ENCODE measurements at regions not wholly inside any gene's neighbourhood (a gene's known extent, or its start where the extent isn't known, plus 50 kb on each side); places are given as distances from the start of the nearest gene placed in this dataset.

DNA sequence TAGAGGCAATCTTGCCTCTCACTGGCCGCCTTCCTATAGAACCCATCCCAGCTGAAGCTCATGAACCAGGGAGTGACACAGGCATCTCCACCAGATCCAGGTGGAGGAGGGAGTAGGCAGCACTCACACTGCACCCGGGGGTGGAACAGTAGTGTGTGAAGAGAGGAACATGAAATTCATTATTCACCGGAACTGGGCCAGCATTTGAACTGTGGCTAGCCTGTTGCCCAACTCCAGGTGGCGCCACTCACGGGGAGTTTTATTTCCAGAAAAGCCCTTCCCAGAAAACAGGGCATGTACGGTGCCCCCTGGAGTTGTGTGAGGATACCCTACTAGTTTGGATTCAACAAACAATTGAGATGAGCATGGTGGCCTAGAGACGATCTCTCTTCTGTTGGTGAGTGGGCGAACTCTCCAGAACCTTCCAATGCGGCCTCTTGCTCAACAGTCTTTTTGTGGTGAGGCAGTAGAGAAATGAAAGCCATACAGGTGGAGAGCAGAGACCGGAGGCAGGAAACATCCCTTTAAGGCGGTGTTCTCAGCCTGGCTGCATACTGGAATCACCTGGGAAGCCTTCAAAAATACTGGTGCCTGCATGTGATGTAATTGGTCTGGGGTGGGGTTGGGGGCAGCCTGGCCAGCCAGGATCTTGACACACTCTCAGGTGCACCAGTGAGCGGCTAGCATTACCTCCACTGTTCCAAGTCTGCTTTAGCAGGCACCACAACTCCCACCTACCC is 73.5 kb upstream of the NEDD4L start:
- no peak overlapping the region for H3K27ac Mint-ChIP-seq
- H3K9me3 Mint-ChIP-seq: no peaks in the 10 kb centered on the region
- DNase-seq: no peak
- no peak overlapping the region for H3K4me3 Mint-ChIP-seq
- H3K36me3 Mint-ChIP-seq (ENCODE audit: low read depth): no peaks in the 10 kb centered on the region
- POLR2A ChIA-PET: no interaction called here
- CTCF ChIA-PET: no interaction called here
- peaks cover 12% of the 10 kb centered on the region for H3K4me1 Mint-ChIP-seq
- H3K27me3 Mint-ChIP-seq: peaks cover 16% of the 10 kb centered on the region

DNA sequence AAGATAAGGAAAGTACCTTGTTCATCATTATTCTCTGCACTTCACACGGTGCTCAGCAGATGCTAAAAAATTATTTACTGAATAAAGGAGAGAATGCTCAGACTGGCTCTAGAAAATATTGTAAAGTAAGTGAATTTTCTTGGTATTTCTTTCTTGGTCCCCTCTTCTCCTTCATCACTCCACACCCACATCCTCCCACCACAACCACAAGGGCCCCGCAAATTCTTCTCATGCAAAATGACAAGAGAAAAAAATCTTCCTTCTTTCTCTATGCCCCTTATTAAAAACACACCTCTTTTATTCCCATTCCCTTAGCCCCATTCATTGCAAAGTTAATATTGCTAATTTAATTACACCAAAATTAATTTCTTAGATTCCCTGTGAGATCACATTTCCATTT is 74.2 kb upstream of the NEDD4L start:
- ChIA-PET CTCF (interaction anchor here (1.2 kb wide), 1 partner anchor 12 kb away, joined by 3 read pairs; no protein-coding TSS in a partner anchor), POLR2A (no interaction called here)
- peaks cover 12% of the 10 kb centered on the region for H3K4me1 Mint-ChIP-seq
- no peak for DNase-seq
- H3K9me3 Mint-ChIP-seq: no peaks in the 10 kb centered on the region
- no peaks in the 10 kb centered on the region for H3K36me3 Mint-ChIP-seq (ENCODE audit: low read depth)
- no peak overlapping the region for H3K4me3 Mint-ChIP-seq
- peaks cover 12% of the 10 kb centered on the region for H3K27me3 Mint-ChIP-seq
- no peak overlapping the region for H3K27ac Mint-ChIP-seq

DNA sequence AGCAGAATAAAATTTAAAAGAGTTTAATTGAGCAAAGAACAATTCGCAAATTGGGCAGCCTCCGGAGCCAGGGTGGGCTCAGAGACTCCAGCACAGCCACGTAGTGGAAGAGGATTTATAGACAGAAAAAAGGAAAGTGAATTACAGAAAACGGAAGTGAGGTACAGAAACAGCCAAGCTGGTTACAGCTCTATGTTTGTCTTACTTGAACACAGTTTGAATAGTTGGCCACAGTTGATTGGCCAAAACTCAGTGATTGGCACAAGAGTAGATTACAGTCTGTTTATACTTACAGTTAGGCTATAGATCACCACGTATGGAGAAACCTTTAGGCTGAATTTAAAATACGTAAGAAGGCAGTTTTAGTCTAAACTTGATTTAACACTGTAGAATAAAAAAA is 78.8 kb upstream of the NEDD4L start:
- CTCF ChIA-PET: no interaction called here
- H3K4me1 Mint-ChIP-seq: peaks cover 11% of the 10 kb centered on the region
- no peaks in the 10 kb centered on the region for H3K36me3 Mint-ChIP-seq (ENCODE audit: low read depth)
- no peak for DNase-seq
- POLR2A ChIA-PET: no interaction called here
- no peaks in the 10 kb centered on the region for H3K9me3 Mint-ChIP-seq
- H3K4me3 Mint-ChIP-seq: no peak overlapping the region
- H3K27ac Mint-ChIP-seq: no peak overlapping the region
- peaks cover 17% of the 10 kb centered on the region for H3K27me3 Mint-ChIP-seq

DNA sequence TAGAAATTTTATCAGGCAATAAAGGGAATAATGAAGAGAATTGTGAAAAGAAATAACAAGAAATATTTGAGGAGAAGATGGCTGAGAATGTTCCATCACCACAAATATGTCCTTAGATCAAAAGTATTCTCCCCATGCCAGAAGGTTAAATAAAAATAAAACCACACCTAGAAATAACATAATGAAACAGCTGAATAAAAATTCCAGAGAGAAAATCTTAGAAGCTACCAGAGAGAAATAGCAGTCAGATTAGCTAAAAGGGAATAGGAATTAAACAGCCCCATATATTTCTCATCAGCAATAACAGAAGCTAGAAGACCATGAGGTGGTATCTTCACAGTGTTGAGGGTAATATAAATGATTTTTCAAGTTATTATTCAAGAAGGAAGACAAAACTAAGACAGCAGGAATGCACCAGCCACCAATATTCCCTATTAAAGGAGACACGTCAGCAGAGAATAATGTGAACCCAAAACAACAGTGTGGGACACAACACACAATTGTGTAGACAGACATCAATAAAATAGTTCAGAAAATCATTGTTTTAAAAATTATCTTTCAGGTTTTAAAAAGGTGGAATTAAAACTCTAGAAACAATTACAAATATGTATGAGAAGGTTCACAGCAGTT is 82.0 kb upstream of the NEDD4L start:
- no peaks in the 10 kb centered on the region for H3K4me1 Mint-ChIP-seq
- DNase-seq: no peak
- peaks cover 33% of the 10 kb centered on the region for H3K27me3 Mint-ChIP-seq
- H3K27ac Mint-ChIP-seq: no peak overlapping the region
- ChIA-PET CTCF (no interaction called here), POLR2A (no interaction called here)
- no peak overlapping the region for H3K4me3 Mint-ChIP-seq
- H3K9me3 Mint-ChIP-seq: no peaks in the 10 kb centered on the region
- H3K36me3 Mint-ChIP-seq (ENCODE audit: low read depth): no peaks in the 10 kb centered on the region

DNA sequence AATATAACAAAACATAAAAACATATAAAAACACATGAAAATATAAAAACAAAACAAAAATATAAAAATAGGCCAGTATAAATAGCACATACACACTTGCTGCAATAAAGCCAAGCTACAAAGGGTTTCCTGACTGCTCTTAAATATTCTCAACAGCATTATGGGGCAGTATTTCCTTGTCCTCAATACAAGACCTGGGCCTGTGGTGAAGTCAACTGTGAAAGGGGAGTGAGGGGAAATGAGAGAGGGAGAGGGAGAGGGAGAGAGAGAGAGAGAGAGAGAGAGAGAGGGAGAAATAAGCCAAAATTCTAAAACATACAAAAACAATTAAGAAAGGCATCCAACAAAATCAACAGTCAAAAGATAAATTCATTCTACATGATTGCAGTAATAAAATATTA is 82.6 kb upstream of the NEDD4L start:
- Mint-ChIP-seq H3K9me3 (no peaks in the 10 kb centered on the region), H3K27me3 (peaks cover 32% of the 10 kb centered on the region), H3K4me1 (no peaks in the 10 kb centered on the region), H3K27ac (no peak overlapping the region), H3K36me3 (ENCODE audit: low read depth) (no peaks in the 10 kb centered on the region), H3K4me3 (no peak overlapping the region)
- ChIA-PET CTCF (no interaction called here), POLR2A (no interaction called here)
- DNase-seq: no peak

DNA sequence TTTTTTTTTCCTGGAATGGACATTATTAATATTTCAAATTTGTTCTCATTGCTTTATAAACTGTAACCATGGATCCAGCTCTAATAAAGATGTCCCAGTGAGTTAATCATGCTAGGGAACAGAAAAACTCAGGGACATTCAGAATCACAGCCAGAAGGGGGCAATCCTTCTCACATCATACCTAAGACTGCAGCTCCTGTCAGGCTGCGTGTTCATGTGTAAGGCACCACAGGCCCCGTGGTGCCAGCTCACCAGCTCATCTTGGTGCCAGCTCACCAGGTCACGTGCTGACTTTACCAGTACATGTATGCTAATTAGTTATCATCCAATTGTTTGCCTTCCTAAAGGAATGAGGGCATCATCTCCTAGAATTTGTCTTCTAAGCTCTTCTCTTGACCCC is 84.7 kb upstream of the NEDD4L start:
- H3K9me3 Mint-ChIP-seq: no peaks in the 10 kb centered on the region
- H3K27me3 Mint-ChIP-seq: peaks cover 31% of the 10 kb centered on the region
- CTCF ChIA-PET: interaction anchor here (0.6 kb wide), 1 partner anchor 111 kb away, joined by 3 read pairs; no protein-coding TSS in a partner anchor
- no peaks in the 10 kb centered on the region for H3K36me3 Mint-ChIP-seq (ENCODE audit: low read depth)
- H3K4me1 Mint-ChIP-seq: no peaks in the 10 kb centered on the region
- H3K4me3 Mint-ChIP-seq: no peak overlapping the region
- POLR2A ChIA-PET: no interaction called here
- H3K27ac Mint-ChIP-seq: no peak overlapping the region
- DNase-seq: no peak

DNA sequence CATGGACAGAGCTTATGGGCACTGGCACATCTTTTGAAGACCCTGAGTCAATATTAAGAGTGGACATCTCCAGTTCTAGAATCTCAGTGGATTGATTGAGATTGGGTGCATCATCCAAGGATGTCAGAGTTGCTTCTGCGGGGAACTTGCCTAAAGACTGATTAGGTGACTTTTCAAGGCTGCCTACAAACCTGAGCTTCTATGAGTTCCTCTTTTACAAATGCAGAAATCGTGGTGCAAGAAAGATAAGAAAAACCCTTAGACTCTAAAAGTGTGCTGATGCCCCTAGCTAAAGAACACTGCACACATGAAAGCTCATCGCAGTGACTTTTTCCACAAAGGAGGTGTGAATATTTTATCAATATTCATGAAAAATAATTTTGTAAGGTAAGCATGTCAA is 86.8 kb upstream of the NEDD4L start:
- no peaks in the 10 kb centered on the region for H3K4me1 Mint-ChIP-seq
- CTCF ChIA-PET: interaction anchor here (1.1 kb wide), 1 partner anchor 12 kb away, joined by 3 read pairs; no protein-coding TSS in a partner anchor
- no peak overlapping the region for H3K27ac Mint-ChIP-seq

DNA sequence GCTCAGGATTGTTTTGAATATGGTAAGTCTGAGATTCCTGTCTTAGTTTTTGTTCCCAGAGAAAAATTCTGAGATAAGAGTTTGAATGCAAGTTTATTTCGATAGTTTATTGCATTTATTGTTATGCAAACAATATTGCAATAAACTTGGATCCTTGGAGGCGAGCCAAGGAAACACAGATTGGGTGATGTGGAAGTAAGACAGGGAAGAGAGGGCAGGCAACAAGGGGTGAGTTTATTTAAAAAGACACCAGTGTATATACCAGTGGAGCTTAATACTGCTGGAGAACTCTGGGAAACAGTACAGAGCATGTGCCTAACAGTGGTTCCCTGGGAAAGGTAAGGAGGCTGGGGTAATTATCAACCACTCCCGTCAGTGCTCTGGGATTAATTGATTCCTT is 87.5 kb upstream of the NEDD4L start:
- Mint-ChIP-seq H3K9me3 (no peaks in the 10 kb centered on the region), H3K27me3 (peaks cover 22% of the 10 kb centered on the region), H3K4me1 (no peaks in the 10 kb centered on the region), H3K27ac (no peak overlapping the region), H3K4me3 (no peak overlapping the region), H3K36me3 (ENCODE audit: low read depth) (no peaks in the 10 kb centered on the region)
- ChIA-PET CTCF (no interaction called here), POLR2A (no interaction called here)
- no peak for DNase-seq

More for the DNA sequence above, 86.8 kb upstream of the NEDD4L start:
- no peak for DNase-seq
- no peaks in the 10 kb centered on the region for H3K36me3 Mint-ChIP-seq (ENCODE audit: low read depth)
- H3K27me3 Mint-ChIP-seq: peaks cover 28% of the 10 kb centered on the region
- no peaks in the 10 kb centered on the region for H3K9me3 Mint-ChIP-seq
- no peak overlapping the region for H3K4me3 Mint-ChIP-seq
- POLR2A ChIA-PET: no interaction called here

DNA sequence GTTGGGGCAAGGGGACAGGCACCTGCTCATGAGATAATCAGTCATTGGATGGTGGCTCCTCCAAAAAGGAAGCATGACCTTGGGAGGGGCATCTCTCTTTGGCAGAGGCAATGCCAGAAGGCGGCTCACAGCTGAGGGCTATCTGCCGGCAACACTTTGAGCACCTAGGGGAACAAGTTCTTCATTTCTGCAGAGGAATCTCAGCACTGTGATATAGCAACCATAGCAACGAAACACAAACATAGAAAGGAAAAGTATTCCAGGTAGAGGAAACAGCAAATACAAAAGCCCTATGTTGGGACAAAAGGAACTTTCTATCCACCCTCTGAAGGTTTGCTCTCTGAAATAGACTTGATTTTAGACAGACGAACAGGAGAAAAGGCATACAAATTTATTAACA is 89.1 kb upstream of the NEDD4L start:
- Mint-ChIP-seq H3K9me3 (no peaks in the 10 kb centered on the region), H3K4me3 (no peak overlapping the region), H3K27me3 (peaks cover 12% of the 10 kb centered on the region), H3K27ac (no peak overlapping the region), H3K4me1 (no peaks in the 10 kb centered on the region), H3K36me3 (ENCODE audit: low read depth) (no peaks in the 10 kb centered on the region)
- POLR2A ChIA-PET: no interaction called here
- CTCF ChIA-PET: no interaction called here
- DNase-seq: no peak

DNA sequence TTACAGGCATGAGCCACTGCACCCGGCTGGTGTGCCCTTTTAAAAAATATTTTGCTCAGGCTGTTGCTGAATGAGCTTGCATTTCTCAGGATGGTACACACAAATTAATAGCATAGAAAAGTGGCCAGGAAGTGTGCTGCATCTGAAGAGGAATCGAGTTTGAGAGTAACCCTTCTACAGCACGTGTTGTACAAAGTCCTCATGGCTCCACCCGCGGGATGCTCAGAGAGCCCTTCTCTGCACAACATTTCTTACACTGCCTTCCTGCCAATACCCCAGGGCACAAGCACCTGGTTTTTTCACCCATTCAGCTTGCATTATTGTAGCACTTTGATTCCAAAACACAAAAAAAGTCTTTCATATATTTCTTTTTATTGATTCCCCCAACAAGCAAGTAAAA is 90.1 kb upstream of the NEDD4L start:
- Mint-ChIP-seq H3K36me3 (ENCODE audit: low read depth) (no peaks in the 10 kb centered on the region), H3K27ac (no peak overlapping the region), H3K4me3 (no peak overlapping the region), H3K9me3 (no peaks in the 10 kb centered on the region), H3K4me1 (no peaks in the 10 kb centered on the region), H3K27me3 (peaks cover 7% of the 10 kb centered on the region)
- POLR2A ChIA-PET: no interaction called here
- CTCF ChIA-PET: no interaction called here
- no peak for DNase-seq

DNA sequence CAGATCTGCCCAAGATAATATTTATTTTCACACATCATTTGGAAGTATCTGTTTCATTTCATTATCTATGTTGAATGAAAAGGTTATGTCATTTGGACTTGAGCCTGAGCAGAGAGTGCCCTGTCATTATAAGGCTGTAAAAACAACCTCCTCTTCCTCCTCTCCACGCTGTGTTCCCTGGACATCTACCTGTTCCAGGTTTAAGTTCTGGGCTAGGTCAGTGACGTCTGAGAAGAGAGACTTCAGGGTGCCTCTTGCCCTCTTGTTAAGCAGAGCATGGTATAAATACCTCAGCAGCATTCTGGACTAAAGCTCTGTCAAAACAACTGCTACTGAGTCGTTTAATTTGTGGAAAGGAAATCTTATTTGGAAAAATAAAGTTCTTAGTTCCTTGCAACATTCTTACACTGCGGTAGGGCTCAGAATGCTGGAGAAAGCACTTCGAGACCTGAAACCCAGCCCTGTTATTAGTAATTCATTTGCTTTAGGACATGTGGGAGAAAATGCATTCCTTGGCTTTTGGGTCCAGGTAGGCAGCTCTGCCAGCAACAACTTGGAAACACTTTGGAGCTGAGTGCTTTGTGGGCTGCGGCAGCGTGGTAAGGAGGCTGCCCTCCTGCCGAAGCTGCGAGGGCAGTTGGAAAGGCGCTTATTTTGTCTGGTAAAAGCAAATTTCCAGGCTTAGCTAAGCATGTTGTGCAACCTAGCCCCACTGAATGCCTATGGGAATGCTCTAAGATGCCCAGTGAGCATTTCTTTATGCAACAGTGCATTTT is 91.8 kb upstream of the NEDD4L start:
- no peak overlapping the region for H3K27ac Mint-ChIP-seq
- ChIA-PET CTCF (no interaction called here), POLR2A (no interaction called here)
- no peaks in the 10 kb centered on the region for H3K27me3 Mint-ChIP-seq
- no peaks in the 10 kb centered on the region for H3K9me3 Mint-ChIP-seq
- no peaks in the 10 kb centered on the region for H3K4me1 Mint-ChIP-seq
- no peak overlapping the region for H3K4me3 Mint-ChIP-seq
- no peaks in the 10 kb centered on the region for H3K36me3 Mint-ChIP-seq (ENCODE audit: low read depth)
- DNase-seq: no peak

DNA sequence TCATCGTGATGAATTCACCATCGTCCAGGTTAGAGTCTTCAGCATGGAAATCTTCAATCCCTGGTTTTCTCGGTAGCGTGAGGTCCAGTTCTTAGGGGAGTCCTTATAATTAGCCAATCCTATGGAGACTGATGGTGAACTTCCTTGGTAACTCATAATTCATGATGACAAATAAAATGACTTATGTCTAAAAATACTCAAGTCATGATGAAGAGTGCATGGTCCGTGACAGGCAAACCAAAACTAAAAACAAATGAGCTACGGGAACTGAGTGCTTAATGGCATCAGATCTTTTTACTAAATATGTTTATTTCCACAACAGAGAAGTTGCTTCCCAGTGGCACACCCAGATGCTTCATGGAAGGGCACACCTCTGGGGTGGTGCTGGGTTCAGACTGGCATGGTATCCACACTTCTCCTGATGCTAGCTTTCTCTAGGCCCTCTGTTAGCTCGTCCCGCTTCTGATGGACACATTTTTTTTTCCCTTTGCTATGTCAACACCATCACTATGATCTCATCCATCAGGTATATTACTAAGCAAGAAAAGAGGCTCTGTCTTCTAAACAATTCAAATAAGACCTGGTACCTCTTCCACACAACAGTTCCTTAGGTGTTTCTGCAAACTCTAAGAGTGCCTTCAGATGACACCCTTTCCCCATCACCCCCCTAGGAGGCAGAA is 92.8 kb upstream of the NEDD4L start:
- no peak for DNase-seq
- ChIA-PET CTCF (no interaction called here), POLR2A (no interaction called here)
- no peaks in the 10 kb centered on the region for H3K4me1 Mint-ChIP-seq
- H3K27me3 Mint-ChIP-seq: no peaks in the 10 kb centered on the region
- no peaks in the 10 kb centered on the region for H3K9me3 Mint-ChIP-seq
- no peaks in the 10 kb centered on the region for H3K36me3 Mint-ChIP-seq (ENCODE audit: low read depth)
- no peak overlapping the region for H3K4me3 Mint-ChIP-seq
- no peak overlapping the region for H3K27ac Mint-ChIP-seq

DNA sequence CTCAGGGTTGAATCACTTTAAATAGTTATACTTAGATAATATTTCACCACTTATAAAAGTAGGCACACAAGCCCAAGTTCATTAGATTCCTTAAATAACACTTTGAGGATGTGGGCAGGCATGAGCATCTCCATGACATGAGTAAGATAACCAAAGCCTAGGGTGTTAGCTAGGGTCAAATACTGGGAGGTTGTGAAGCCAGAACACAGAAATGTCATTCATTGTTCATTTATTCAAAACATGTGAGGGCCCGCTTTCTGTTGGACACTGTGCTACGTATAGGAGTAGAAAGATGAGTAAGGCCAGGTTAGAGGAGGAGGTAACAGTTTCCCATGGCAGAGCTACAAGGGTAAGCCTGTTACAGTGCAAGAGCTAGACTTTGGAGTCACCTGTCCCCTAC is 93.5 kb upstream of the NEDD4L start:
- Mint-ChIP-seq H3K9me3 (no peaks in the 10 kb centered on the region), H3K27ac (no peak overlapping the region), H3K27me3 (no peaks in the 10 kb centered on the region), H3K4me3 (no peak overlapping the region), H3K4me1 (no peaks in the 10 kb centered on the region), H3K36me3 (ENCODE audit: low read depth) (no peaks in the 10 kb centered on the region)
- ChIA-PET CTCF (interaction anchor here (0.7 kb wide), 1 partner anchor 11 kb away, joined by 3 read pairs; no protein-coding TSS in a partner anchor), POLR2A (no interaction called here)
- no peak for DNase-seq
